ENCODE measurements at regions not wholly inside any gene's neighbourhood (a gene's known extent, or its start where the extent isn't known, plus 50 kb on each side); places are given as distances from the start of the nearest gene placed in this dataset.

GRCh38 chr12:115402443-115403180 lies 718.6 kb upstream of the TBX3 start:
- ChIA-PET POLR2A (ENCODE audit: unreplicated experiment) (no interaction called here), CTCF (no interaction called here)
- BruUV-seq (replicated peaks), result no TSS peak
- Histone ChIP-seq H3K9me3 (ENCODE audit: low read length) (no peaks in the 10 kb centered on the region), H3K9ac (ENCODE audit: low read length) (no peak overlapping the region), H4K20me1 (ENCODE audit: low read length) (no peaks in the 10 kb centered on the region), H3F3A (ENCODE audit: low read length, unreplicated experiment) (no peaks in the 10 kb centered on the region), H3K27ac (ENCODE audit: low read length) (no peak overlapping the region), H3K36me3 (ENCODE audit: low read depth, low read length) (no peaks in the 10 kb centered on the region), H2AFZ (ENCODE audit: low read length) (no peak overlapping the region), H3K79me2 (ENCODE audit: low read length) (no peaks in the 10 kb centered on the region), H3K27me3 (ENCODE audit: low read length) (no peaks in the 10 kb centered on the region), H3K4me1 (ENCODE audit: insufficient read depth, low read length) (peaks cover 15% of the 10 kb centered on the region), H3K4me3 (ENCODE audit: low read length) (no peak overlapping the region), H3K9me2 (replicated peaks; ENCODE audit: low read length) (no peaks in the 10 kb centered on the region), H3K4me2 (ENCODE audit: low read length) (no peak overlapping the region)
- intact Hi-C loops (cut with micrococcal nuclease), result loop anchor here (5.0 kb wide), 1 partner anchor 350 kb away; no protein-coding TSS in a partner anchor
- ATAC-seq (no peak), DNase-seq (no peak)
- TF ChIP-seq EZH2 (IDR thresholded peaks at IDR 0.05; ENCODE audit: low read length, unreplicated experiment), result no peak

GRCh38 chr12:115401761-115402160 lies 717.8 kb upstream of the TBX3 start:
- ChIA-PET CTCF (no interaction called here), POLR2A (ENCODE audit: unreplicated experiment) (no interaction called here)
- no peaks in the 10 kb centered on the region for H3K9me2 ChIP-seq (replicated peaks; ENCODE audit: low read length)
- H3K27ac ChIP-seq (ENCODE audit: low read length), result no peak overlapping the region
- H2AFZ ChIP-seq (ENCODE audit: low read length), result no peak overlapping the region
- no peaks in the 10 kb centered on the region for H3K79me2 ChIP-seq (ENCODE audit: low read length)
- ATAC-seq (no peak), DNase-seq (no peak)
- no peaks in the 10 kb centered on the region for H3K9me3 ChIP-seq (ENCODE audit: low read length)
- peaks cover 15% of the 10 kb centered on the region for H3K4me1 ChIP-seq (ENCODE audit: insufficient read depth, low read length)
- TF ChIP-seq EZH2phosphoT487 (IDR thresholded peaks at IDR 0.05; ENCODE audit: borderline replicate concordance, low read length) (no peak), CTCF (conservative IDR thresholded peaks at IDR 0.05; ENCODE audit: low read depth, low read length) (no peak), EZH2 (IDR thresholded peaks at IDR 0.05; ENCODE audit: low read length, unreplicated experiment) (no peak)
- no peaks in the 10 kb centered on the region for H4K20me1 ChIP-seq (ENCODE audit: low read length)
- no TSS peak for BruUV-seq (replicated peaks)
- intact Hi-C loops (cut with micrococcal nuclease), result loop anchor here (5.0 kb wide), 1 partner anchor 351 kb away; no protein-coding TSS in a partner anchor
- H3F3A ChIP-seq (ENCODE audit: low read length, unreplicated experiment), result no peaks in the 10 kb centered on the region
- no peak overlapping the region for H3K9ac ChIP-seq (ENCODE audit: low read length)
- H3K4me2 ChIP-seq (ENCODE audit: low read length), result no peak overlapping the region
- H3K4me3 ChIP-seq (ENCODE audit: low read length), result no peak overlapping the region
- H3K36me3 ChIP-seq (ENCODE audit: low read depth, low read length), result no peaks in the 10 kb centered on the region
- H3K27me3 ChIP-seq (ENCODE audit: low read length), result no peaks in the 10 kb centered on the region

- Histone ChIP-seq H3K27me3 (ENCODE audit: low read length) (no peaks in the 10 kb centered on the region), H3K9me3 (ENCODE audit: low read length) (no peaks in the 10 kb centered on the region), H3K79me2 (ENCODE audit: low read length) (no peaks in the 10 kb centered on the region), H3K9me2 (replicated peaks; ENCODE audit: low read length) (no peaks in the 10 kb centered on the region), H3K27ac (ENCODE audit: low read length) (no peak overlapping the region), H3K36me3 (ENCODE audit: low read depth, low read length) (no peaks in the 10 kb centered on the region), H3K9ac (ENCODE audit: low read length) (no peak overlapping the region), H4K20me1 (ENCODE audit: low read length) (no peaks in the 10 kb centered on the region), H3K4me3 (ENCODE audit: low read length) (no peak overlapping the region), H3K4me1 (ENCODE audit: insufficient read depth, low read length) (peaks cover 18% of the 10 kb centered on the region), H3K4me2 (ENCODE audit: low read length) (no peak overlapping the region), H2AFZ (ENCODE audit: low read length) (no peak overlapping the region), H3F3A (ENCODE audit: low read length, unreplicated experiment) (no peaks in the 10 kb centered on the region)
- POLR2A ChIA-PET (ENCODE audit: unreplicated experiment), result no interaction called here
- CTCF ChIA-PET, result no interaction called here
- BruUV-seq (replicated peaks), result no TSS peak
- ATAC-seq (no peak), DNase-seq (no peak)
- intact Hi-C loops (cut with micrococcal nuclease), result loop anchor here (5.0 kb wide), 1 partner anchor 352 kb away; no protein-coding TSS in a partner anchor
- TF ChIP-seq EZH2 (IDR thresholded peaks at IDR 0.05; ENCODE audit: low read length, unreplicated experiment), result no peak
- no peak for TF ChIP-seq EZH2phosphoT487 (IDR thresholded peaks at IDR 0.05; ENCODE audit: borderline replicate concordance, low read length)
- no peak for TF ChIP-seq CTCF (conservative IDR thresholded peaks at IDR 0.05; ENCODE audit: low read depth, low read length)
These were observed 716.0 kb upstream of the TBX3 start for GRCh38 chr12:115400011-115400410.
